ENCODE measurements at regions not wholly inside any gene's neighbourhood (a gene's known extent, or its start where the extent isn't known, plus 50 kb on each side); places are given as distances from the start of the nearest gene placed in this dataset.

GRCh38 chr2:70354264-70354949 is 52.5 kb upstream of the FAM136A start:
- in situ Hi-C loops (cut with HindIII; ENCODE audit: low sequenced_read_pairs): no loop called here

Data from DLD1 (cell line).